Hepatocyte (in vitro differentiated cells): ENCODE measurements at regions not wholly inside any gene's neighbourhood (a gene's known extent, or its start where the extent isn't known, plus 50 kb on each side); places are given as distances from the start of the nearest gene placed in this dataset.
"Not testable (repeated sequence)": the region's sequence is repeated elsewhere in the genome, so short reads cannot be mapped to it uniquely, and the experiment has no call there.

ENCODE experiments used
- EZH2 ChIP-seq: fragments of 200-600 bp; sonication (generic); IDR thresholded peaks from 2 replicates; pipeline ENCODE4 v1.6.1; 2016; ENCODE audit warnings: antibody characterized with exemption, mild to moderate bottlenecking, borderline replicate concordance
- EZH2phosphoT487 ChIP-seq: fragments of 200-600 bp; sonication (generic); IDR thresholded peaks from one replicate; pipeline ENCODE4 v1.6.1; 2018; ENCODE audit warnings: antibody characterized with exemption, mild to moderate bottlenecking, low read depth, moderate library complexity; ENCODE audit not compliant: unreplicated experiment, severe bottlenecking
- TF ChIP-seq, protein P1 (sequence below): fragments of 200-600 bp; sonication (generic); IDR thresholded peaks from 2 replicates; pipeline ENCODE4 v1.5.1; 2016; ENCODE audit warnings: antibody characterized with exemption, mild to moderate bottlenecking; ENCODE audit not compliant: poor library complexity

DNA sequence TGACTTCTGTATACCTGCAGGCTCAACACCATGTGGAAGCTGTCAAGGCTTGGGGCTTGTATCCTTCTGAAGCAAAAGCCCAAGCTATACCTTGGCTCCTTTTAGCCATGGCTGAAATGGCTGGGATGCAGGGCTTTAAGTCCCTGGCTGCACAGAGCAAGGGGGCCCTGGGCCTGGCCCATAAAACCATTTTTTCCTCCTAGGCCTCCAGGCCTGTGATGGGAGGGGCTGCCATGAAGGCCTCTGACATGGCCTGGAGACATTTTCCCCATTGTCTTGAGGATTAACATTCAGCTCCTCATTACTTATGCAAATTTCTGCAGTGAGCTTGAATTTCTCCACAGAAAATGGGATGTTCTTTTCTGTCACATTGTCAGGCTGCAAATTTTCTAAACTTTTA lies 878.0 kb upstream of the SOX11 start:
- TF ChIP-seq, protein P1, sequence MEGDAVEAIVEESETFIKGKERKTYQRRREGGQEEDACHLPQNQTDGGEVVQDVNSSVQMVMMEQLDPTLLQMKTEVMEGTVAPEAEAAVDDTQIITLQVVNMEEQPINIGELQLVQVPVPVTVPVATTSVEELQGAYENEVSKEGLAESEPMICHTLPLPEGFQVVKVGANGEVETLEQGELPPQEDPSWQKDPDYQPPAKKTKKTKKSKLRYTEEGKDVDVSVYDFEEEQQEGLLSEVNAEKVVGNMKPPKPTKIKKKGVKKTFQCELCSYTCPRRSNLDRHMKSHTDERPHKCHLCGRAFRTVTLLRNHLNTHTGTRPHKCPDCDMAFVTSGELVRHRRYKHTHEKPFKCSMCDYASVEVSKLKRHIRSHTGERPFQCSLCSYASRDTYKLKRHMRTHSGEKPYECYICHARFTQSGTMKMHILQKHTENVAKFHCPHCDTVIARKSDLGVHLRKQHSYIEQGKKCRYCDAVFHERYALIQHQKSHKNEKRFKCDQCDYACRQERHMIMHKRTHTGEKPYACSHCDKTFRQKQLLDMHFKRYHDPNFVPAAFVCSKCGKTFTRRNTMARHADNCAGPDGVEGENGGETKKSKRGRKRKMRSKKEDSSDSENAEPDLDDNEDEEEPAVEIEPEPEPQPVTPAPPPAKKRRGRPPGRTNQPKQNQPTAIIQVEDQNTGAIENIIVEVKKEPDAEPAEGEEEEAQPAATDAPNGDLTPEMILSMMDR = not testable (repeated sequence)
- TF ChIP-seq EZH2phosphoT487, EZH2: not testable (repeated sequence)
